CD4-positive, alpha-beta T cell treated with Interleukin-1 beta for 1 hour (primary cell): ENCODE measurements at regions not wholly inside any gene's neighbourhood (a gene's known extent, or its start where the extent isn't known, plus 50 kb on each side); places are given as distances from the start of the nearest gene placed in this dataset.
"Not testable (repeated sequence)": the region's sequence is repeated elsewhere in the genome, so short reads cannot be mapped to it uniquely, and the experiment has no call there.

ENCODE experiments used
- DNase-seq, 2 donors: peaks; one replicate each; pipeline ENCODE4 v3.0.0-alpha.2; 2020 to 2022

GRCh38 chr3:124043023-124043422, 51.1 kb upstream of the ROPN1 start:
- DNase-seq: no peak

- no peak for DNase-seq
Measured at GRCh38 chr3:124044956-124045355, 53.0 kb upstream of the ROPN1 start.

- DNase-seq: no peak
Measured at GRCh38 chr3:124048967-124049798, 57.3 kb upstream of the ROPN1 start.

GRCh38 chr3:124051636-124052035, 59.7 kb upstream of the ROPN1 start:
- DNase-seq: no peak

- DNase-seq: no peak
Measured at GRCh38 chr3:124053871-124054270, 61.9 kb upstream of the ROPN1 start.

- DNase-seq: no peak
Measured at GRCh38 chr3:124056846-124057245, 64.9 kb upstream of the ROPN1 start.

- DNase-seq: no peak
Measured at GRCh38 chr3:124057420-124057819, 65.5 kb upstream of the ROPN1 start.

GRCh38 chr3:124059580-124059979, 67.7 kb upstream of the ROPN1 start:
- no peak for DNase-seq

- no peak for DNase-seq
Measured at GRCh38 chr3:124063197-124063909, 71.4 kb upstream of the ROPN1 start.

- DNase-seq: no peak
Measured at GRCh38 chr3:124064050-124064449, 72.1 kb upstream of the ROPN1 start.

GRCh38 chr3:124066543-124066942, 74.6 kb upstream of the ROPN1 start:
- DNase-seq: not testable (repeated sequence)

- not testable (repeated sequence) for DNase-seq
Measured at GRCh38 chr3:124069706-124070105, 77.8 kb upstream of the ROPN1 start.

- not testable (repeated sequence) for DNase-seq
Measured at GRCh38 chr3:124075090-124075489, 83.2 kb upstream of the ROPN1 start.

GRCh38 chr3:124075753-124076152, 83.8 kb upstream of the ROPN1 start:
- no peak for DNase-seq

GRCh38 chr3:124076235-124076634, 84.3 kb upstream of the ROPN1 start:
- DNase-seq: no peak

- DNase-seq: peak in 1 of 2 donors; percentile 19
Measured at GRCh38 chr3:124078953-124079911, 87.3 kb upstream of the ROPN1 start.

- DNase-seq: no peak
Measured at GRCh38 chr3:124079912-124080276, 88.0 kb upstream of the ROPN1 start.

- no peak for DNase-seq
Measured at GRCh38 chr3:124082343-124082742, 90.4 kb upstream of the ROPN1 start.

GRCh38 chr3:124084022-124084881, 92.3 kb upstream of the ROPN1 start:
- no peak for DNase-seq

- DNase-seq: no peak
Measured at GRCh38 chr3:124088801-124089200, 96.9 kb upstream of the ROPN1 start.

GRCh38 chr3:124089214-124089613, 97.3 kb upstream of the ROPN1 start:
- no peak for DNase-seq

- no peak for DNase-seq
Measured at GRCh38 chr3:124091716-124092115, 99.8 kb upstream of the ROPN1 start.
